Activated effector memory CD4-positive, alpha-beta T cell treated with anti-CD3 and anti-CD28 coated beads, Interleukin-2, amount 50 U/mL, for 16 hours (primary cell): ENCODE measurements at regions not wholly inside any gene's neighbourhood (a gene's known extent, or its start where the extent isn't known, plus 50 kb on each side); places are given as distances from the start of the nearest gene placed in this dataset.

Experiments used
- DNase-seq: peaks from one replicate; pipeline ENCODE4 v3.0.0-alpha.2; 2020

DNA sequence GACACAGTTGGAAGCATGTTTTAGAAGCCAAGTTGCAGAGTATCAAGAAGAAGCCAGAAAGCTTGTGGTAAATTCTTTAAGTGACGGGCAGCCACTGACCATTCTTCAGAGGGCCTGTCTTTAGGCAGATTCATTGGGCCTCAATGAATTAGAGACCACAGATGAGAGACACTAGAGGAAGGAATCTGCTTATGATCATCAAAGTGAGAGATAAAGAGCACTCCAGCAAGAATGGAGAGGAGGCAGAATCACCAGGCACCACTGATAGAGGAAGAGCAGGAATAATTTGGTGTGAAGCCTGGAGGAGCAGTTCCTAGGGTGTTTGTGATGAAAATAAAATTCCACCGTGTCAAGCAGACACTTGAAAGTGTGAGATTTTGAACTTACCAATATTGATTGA, 365.9 kb upstream of the SLC30A5 start:
- no peak for DNase-seq

GRCh38 chr5:68729678-68730077, 364.1 kb upstream of the SLC30A5 start:
- DNase-seq, result no peak

DNA sequence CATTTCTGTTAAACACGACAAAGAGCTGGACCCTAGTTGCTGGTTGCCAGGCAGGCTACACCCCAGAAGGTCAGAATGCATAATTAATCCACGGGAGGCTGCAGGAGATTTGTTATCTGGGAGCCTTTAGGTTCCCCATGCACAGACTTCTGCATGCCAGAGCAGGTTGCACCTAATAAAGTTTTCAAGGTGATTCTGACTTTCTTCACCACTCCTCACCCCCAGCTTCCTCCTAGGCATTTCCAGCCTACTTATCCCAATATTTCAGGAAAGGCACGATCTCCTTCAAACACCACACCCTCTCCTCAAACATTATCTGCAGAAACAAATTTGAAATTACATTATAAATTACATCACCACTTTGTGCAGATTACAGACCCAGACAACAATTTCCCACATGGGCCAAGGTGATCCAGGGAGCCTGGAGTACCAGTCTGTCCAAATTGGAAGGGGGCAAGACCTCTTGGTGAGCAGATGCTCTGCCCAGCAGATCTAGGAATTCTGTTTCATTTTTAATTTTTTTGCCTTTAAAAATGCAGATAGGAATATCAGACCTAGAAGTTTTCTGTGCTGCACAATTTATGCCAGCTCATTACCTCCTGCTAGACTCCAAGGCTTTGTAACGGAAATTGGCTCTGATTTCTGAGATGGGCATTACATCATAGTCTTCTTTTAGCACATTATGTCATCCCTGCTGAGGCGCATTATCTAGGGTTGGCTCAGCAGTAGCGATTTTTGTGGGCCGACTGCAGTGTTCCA, 363.4 kb upstream of the SLC30A5 start:
- no peak for DNase-seq

DNA sequence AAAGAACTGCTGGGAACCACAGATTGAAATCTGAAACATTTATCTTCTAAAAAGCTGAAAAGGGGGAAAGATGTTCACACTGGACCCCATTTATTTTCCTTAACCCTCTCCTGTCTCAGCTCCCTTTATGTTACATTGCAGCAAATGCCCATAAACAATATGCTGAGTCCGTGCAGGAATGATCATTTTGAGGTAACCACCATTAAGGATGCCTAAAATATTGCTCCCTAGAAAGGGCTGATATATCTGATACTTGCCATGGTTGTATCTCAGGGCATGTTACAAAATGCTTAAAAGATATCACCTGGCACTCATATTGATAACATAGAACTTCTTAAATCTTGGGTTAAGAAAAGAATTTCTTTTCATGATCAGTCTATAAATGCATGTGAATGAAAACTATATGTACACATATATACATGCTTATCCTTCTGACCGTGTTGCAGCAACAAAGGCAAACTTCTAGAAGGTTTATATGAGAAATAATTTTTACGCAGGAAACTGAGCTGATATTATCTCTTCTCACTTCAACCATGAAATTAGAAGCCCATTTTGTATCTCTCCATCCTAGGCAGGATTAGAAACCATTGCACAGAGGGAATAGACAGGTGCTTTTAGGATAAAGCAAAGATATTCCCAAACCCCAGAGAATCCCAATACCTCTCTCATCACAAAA, 362.7 kb upstream of the SLC30A5 start:
- DNase-seq, result no peak

DNA sequence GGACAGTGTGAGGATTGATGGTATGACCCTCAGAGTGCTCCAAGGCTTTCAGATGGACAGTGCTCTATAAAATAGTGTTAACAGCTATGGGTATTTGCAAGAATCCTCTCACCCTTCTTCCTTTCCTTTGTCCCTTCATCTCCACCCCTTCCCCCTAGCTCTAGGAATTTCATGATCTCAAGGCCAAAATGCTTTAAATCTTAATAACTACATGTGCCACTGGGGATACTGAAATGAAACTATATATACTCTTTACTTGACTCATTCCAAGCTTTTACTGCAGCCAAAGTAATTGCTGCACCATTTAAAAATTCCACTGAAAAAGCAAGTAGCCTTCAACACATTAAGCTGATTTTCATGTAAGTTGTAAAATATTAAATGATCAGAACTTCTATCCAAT, 361.6 kb upstream of the SLC30A5 start:
- no peak for DNase-seq

GRCh38 chr5:68734781-68735180, 359.0 kb upstream of the SLC30A5 start:
- no peak for DNase-seq

DNA sequence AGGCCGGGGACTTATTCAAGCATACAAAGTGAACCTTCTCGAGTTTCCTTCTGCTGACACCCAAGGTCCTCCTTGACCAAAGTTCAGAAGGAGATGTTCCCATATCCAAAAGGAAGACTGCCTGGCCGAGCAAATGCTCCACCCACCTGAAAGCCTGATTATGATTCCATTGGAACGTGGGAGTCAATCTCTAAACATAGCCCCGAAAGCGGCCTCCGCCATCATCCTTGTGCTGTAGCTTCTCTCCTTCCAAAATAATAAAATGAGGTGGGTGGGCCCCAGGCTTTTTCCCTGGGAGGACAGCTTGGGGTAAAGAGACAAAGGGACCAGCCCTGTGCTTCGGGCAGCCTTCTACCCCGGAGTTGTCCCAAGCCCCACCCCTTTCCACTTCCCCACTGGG, 355.6 kb upstream of the SLC30A5 start:
- no peak for DNase-seq

DNA sequence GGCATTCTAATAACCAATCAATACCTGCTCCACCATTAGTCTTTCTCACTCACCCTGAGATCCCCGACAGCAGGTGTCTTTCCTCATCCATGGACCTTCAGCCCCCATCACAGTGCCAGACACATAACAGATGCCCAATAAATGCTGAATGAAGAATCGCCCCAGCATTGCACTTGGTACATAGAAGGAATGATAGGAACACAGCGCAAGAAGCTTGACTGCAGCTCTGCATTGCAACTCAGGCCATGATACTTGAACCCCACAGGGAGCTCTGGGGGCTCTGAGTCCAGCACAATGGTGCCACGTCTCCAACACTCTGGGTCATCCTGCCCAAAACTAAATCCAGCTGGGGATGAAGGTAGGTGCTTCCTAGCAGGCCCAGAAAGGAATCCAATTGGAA, 355.0 kb upstream of the SLC30A5 start:
- DNase-seq, result no peak

GRCh38 chr5:68739752-68740151, 354.1 kb upstream of the SLC30A5 start:
- DNase-seq, result no peak

- DNase-seq, result no peak
Measured at GRCh38 chr5:68740226-68740910, 353.4 kb upstream of the SLC30A5 start.

- DNase-seq, result no peak
Measured at GRCh38 chr5:68744206-68744605, 349.6 kb upstream of the SLC30A5 start.

DNA sequence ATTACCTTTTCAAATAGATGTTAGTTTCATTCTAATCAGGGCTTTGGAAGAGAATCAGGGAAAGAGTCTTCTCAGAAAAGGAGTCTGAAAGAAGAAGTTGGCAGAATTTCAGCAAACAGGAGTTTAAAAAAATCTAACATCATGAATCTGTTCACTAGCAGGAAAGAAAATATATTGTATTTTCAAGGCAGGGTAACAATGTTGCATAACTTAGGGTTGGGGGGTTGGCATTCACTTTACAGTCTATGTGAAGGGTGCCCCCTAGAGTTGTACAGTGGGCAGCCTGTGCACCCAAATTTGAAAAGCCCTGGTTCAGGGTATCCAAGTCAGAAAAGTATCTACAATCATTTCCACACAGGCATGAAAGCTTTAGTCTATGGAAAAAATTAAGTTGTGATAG, 348.4 kb upstream of the SLC30A5 start:
- no peak for DNase-seq

DNA sequence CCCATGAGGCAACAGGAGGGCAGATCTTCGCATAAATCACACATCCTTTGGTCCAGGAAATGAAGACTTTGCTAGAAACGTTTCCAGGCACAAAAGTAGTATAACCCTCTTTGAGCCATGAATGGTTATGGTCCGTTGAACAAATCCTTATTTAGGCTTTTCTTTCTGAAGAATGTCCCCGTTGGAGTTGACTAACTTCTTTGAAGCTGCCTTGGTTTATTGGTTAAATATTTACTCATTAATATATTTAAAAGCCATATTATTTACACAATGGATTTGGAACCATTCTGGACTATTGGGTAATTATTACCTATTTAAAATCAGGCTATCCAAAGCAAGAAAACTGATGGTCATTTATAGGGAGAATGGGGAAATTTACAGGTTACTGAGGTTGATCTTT, 347.6 kb upstream of the SLC30A5 start:
- no peak for DNase-seq

DNA sequence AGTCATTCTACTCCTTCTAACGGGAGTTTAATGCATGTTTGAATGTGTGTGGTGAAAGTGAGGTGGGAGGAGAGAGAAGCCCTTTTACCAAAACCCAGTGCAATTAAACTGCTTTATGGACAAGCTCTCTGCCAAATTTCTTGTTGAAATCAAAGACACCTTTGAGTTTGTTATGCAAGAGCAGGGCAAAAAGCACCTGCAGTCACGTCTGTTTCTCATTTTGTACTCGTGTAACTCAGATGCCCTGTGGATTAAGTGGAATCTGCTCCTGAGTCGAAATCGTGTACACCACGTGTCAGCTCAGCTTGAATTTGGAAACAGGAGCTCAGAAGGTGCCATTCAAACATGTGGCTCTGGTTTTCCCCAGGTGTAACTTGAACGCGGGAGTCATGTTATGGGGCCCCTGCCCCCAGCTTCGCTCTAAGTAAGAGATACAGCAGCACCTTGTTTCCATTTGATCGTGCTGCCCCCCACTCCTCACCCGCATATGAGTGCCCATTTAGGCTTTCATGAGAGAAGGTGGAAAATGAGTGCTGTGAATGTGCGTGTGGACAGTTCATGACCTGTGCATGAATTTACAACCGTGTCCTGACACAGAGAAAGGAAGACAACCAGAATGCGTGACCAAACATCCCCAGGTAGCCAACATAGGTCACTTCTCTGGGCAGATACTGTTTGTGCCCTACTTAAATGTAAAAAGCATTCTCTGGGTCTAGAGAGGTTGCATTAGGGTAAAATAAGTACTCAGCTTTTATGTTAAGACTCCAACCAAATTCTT, 347.0 kb upstream of the SLC30A5 start:
- DNase-seq, result no peak

DNA sequence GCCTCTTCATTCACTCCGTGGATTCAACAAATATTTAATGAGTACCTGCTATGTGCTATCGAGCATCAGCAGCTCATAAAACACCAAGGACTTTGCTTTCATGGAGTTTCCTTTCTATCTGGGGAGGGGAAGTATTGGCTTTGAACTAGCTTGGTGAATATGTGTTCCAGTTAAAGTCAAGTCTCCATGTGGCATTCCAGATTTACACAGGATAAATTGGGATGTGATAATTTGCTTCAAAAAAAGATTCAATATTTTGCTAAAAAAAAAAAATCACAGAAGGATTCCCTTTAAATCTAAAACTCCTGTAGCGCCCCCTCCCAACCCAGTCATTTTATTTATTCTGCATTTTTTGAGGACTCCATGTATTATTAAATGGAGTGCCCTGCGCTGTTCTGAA, 346.3 kb upstream of the SLC30A5 start:
- no peak for DNase-seq

DNA sequence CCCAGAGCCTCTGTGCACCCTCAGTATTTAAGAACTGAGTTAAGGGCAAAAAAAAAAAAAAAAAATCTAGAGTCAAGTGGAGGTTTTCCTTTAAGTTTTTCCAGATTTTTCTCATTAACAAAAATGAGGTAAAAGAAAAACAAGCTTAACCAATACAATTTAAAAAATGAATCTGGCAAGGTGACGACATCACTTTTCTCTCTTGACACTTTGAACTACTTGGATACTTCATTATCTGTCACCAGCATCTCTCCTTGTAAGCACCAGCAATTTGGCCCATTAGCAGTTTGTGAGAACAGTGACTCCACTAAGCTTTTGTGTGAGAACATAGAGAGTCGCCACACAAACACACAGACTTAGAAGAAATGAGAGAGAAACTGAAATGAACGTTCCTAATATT, 345.7 kb upstream of the SLC30A5 start:
- no peak for DNase-seq

- DNase-seq, result no peak
Measured at GRCh38 chr5:68749077-68749476, 344.7 kb upstream of the SLC30A5 start.

GRCh38 chr5:68749631-68750030, 344.2 kb upstream of the SLC30A5 start:
- no peak for DNase-seq

DNA sequence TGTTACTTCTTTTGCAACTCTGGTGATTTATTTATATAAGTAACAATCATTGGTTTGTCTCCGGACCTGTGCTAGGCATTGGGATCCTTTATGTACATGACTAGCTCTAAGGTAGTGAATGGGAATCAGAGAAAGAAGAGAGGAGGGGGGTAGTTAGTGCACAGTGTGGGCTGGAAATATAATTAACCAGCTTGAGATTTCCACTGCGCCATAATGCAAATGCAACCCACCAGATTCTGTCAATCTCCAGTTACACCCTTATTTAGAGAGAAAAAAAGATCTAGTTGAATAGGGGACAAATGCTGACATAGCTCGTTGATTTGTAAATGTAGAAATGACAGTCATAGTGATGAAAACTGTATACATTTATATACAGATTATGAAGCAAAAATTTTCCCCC, 342.2 kb upstream of the SLC30A5 start:
- no peak for DNase-seq

- DNase-seq, result no peak
Measured at GRCh38 chr5:68754536-68754935, 339.3 kb upstream of the SLC30A5 start.

- no peak for DNase-seq
Measured at GRCh38 chr5:68755293-68755692, 338.5 kb upstream of the SLC30A5 start.

GRCh38 chr5:68757006-68757405, 336.8 kb upstream of the SLC30A5 start:
- no peak for DNase-seq

DNA sequence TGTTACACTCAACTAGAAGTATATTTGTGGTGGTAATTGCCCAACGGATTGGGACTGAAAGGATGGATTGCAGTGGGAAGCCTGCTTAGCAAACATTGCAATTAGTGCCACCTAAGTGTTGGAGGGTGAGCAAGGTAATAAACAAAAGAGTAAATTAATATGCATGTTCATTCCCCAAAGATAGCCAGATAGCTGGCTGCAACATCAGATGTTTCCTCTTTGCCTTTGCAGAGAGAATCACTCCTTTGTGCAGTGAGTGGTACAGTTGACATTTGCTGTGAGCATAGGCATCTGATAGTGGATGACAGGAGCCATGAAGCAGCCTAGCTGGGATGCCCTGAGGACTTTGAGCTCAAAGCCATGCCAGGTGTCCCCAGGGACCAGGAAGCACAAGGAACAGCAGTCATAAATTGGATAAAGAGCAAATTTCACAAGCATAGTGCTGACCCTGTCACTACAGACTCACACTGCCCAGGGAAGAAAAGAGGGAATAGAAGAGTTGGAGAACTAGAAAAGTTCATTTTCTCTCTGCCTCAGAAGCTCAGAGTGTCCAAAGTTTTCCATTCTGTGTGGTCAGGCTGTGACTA, 336.1 kb upstream of the SLC30A5 start:
- DNase-seq, result no peak
